Neutrophil (primary cell): ENCODE measurements at regions not wholly inside any gene's neighbourhood (a gene's known extent, or its start where the extent isn't known, plus 50 kb on each side); places are given as distances from the start of the nearest gene placed in this dataset.

ENCODE experiments used
- H3K27ac ChIP-seq: fragments of 200-600 bp; sonication (generic); 2 replicates; pipeline ENCODE4 v1.5.1; 2016; ENCODE audit warnings: mild to moderate bottlenecking, moderate library complexity
- H3K27me3 ChIP-seq: fragments of 200-600 bp; sonication (generic); 2 replicates; pipeline ENCODE4 v1.6.0; 2016; ENCODE audit warnings: mild to moderate bottlenecking
- H3K36me3 ChIP-seq: fragments of 200-600 bp; sonication (generic); 2 replicates; pipeline ENCODE4 v1.5.1; 2017
- H3K4me1 ChIP-seq, 2 experiments: fragments of 200-600 bp in 1 of 2; sonication (generic) in 1 of 2; 1 replicate in 1 of 2; 2 replicates in 1 of 2; pipeline versions ENCODE4 v1.5.1 to v1.6.1; 2013 to 2016; ENCODE audit warnings: low read depth in 1 of 2, low read length in 1 of 2, mild to moderate bottlenecking in 1 of 2, moderate library complexity in 1 of 2; ENCODE audit not compliant: control insufficient read depth in 1 of 2, insufficient read depth in 1 of 2
- H3K4me3 ChIP-seq, 2 experiments: fragments of 200-600 bp in 1 of 2; sonication (generic) in 1 of 2; 1 replicate in 1 of 2; 2 replicates in 1 of 2; pipeline ENCODE4 v1.5.1; 2013 to 2016; ENCODE audit warnings: low read depth in 1 of 2, low read length in 1 of 2, mild to moderate bottlenecking in 1 of 2, moderate library complexity in 1 of 2
- H3K9me3 ChIP-seq: fragments of 200-600 bp; sonication (generic); 2 replicates; pipeline ENCODE4 v1.5.1; 2016
- TF ChIP-seq, protein P1 (sequence below): fragments of 200-600 bp; sonication (generic); IDR thresholded peaks from 2 replicates; pipeline ENCODE4 v1.5.1; 2016; ENCODE audit warnings: antibody characterized with exemption

DNA sequence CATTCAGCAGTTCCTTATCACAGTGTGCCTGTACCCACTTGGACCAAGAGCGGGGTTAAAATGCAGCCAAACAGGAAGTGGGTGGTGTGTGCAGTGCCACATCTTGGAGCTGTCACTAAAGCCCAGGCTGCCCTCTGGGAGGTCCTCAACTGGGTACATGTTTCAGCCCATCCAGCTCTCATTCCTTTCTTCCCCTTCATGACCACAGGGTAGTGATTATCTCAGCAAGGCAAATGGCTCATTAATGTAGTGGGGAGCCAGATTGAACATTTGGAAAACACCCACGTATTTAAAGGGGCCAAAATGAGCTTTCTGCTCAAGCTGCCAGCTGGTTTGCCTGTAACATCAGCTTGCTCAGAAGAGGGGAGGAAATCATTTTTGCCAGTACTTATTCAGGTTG lies 210.8 kb upstream of the BTG1 start:
- Histone ChIP-seq H3K9me3 (no peaks in the 10 kb centered on the region), H3K36me3 (no peaks in the 10 kb centered on the region), H3K27me3 (no peaks in the 10 kb centered on the region), H3K27ac (no peak overlapping the region), H3K4me1 (no peaks in the 10 kb centered on the region), H3K4me3 (no peak overlapping the region)
- TF ChIP-seq, protein P1, sequence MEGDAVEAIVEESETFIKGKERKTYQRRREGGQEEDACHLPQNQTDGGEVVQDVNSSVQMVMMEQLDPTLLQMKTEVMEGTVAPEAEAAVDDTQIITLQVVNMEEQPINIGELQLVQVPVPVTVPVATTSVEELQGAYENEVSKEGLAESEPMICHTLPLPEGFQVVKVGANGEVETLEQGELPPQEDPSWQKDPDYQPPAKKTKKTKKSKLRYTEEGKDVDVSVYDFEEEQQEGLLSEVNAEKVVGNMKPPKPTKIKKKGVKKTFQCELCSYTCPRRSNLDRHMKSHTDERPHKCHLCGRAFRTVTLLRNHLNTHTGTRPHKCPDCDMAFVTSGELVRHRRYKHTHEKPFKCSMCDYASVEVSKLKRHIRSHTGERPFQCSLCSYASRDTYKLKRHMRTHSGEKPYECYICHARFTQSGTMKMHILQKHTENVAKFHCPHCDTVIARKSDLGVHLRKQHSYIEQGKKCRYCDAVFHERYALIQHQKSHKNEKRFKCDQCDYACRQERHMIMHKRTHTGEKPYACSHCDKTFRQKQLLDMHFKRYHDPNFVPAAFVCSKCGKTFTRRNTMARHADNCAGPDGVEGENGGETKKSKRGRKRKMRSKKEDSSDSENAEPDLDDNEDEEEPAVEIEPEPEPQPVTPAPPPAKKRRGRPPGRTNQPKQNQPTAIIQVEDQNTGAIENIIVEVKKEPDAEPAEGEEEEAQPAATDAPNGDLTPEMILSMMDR = no peak

DNA sequence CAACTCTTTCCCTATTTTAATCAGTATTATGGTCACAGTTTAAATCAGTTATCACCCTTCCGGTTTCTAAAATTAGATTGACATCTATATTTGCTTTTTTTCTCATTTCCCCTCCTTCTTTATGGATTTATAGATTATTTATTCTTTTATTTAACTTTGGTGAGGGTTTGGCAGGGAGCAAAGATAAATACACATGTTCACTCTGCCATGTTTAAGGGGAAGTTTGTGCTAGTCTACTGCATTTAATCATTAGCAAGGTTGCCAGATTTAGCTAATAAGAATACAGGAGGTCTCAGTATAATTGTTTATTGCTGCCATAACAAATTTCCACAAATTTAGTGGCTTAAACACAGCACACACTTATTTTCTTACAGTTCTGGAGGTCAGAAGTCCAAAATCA lies 204.0 kb upstream of the BTG1 start:
- Histone ChIP-seq H3K4me3 (no peak overlapping the region), H3K36me3 (no peaks in the 10 kb centered on the region), H3K27ac (no peak overlapping the region), H3K9me3 (no peaks in the 10 kb centered on the region), H3K4me1 (no peaks in the 10 kb centered on the region), H3K27me3 (no peaks in the 10 kb centered on the region)
- TF ChIP-seq, protein P1 = no peak

DNA sequence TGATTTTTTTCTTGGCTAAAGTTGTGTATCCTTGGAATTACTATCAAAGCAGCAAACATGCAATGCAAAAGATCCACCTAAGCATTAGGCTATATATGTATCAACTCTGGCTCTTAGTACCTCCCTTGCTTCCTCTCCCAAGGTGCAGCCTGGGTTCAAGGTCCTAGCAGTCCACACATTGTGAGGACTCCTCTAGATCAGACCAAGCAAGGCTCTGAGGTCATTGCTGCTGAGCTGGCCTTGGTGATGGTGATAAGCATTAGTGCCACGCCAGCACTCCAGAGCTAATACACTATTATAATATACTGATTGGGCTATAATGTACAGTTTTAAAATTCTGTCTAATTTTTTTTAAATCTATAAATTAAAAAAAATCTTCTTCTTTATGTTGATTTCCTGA lies 196.9 kb upstream of the BTG1 start:
- Histone ChIP-seq H3K36me3 (no peaks in the 10 kb centered on the region), H3K27me3 (no peaks in the 10 kb centered on the region), H3K27ac (no peak overlapping the region), H3K4me1 (peaks cover 0 to 7% of the 10 kb centered on the region in 2 experiments), H3K9me3 (no peaks in the 10 kb centered on the region), H3K4me3 (no peak overlapping the region)
- TF ChIP-seq, protein P1 = no peak

DNA sequence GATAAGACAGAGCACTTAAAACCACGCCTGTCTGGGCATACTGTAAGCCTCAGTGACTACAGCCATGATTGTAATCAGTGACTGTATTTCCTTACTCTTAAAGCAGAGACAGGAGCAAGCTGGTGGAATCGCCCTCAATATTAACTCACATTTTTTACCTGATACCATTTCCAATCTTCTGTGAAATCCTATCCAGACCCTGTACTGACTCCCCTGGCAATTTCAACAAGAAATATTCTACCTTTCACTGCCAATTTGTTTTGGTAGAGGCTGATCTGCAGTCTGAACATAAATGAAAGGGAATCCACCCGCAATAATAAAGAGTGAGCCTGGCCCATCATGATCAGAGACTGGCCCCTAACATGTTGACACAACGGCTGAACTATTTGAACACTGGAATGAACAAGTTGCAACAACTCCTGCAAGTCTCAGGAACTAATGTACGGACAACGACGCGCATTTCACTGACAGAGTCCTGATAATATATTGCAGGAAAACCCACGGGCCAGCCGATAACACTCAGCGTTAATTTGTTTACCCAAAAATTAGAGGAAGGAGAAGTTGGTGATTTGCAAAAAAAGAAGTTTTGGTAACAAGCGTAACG lies 195.5 kb upstream of the BTG1 start:
- Histone ChIP-seq H3K36me3 (no peaks in the 10 kb centered on the region), H3K27me3 (no peaks in the 10 kb centered on the region), H3K4me3 (no peak overlapping the region), H3K9me3 (no peaks in the 10 kb centered on the region), H3K27ac (no peak overlapping the region), H3K4me1 (peaks cover 0 to 7% of the 10 kb centered on the region in 2 experiments)
- TF ChIP-seq, protein P1 = no peak

DNA sequence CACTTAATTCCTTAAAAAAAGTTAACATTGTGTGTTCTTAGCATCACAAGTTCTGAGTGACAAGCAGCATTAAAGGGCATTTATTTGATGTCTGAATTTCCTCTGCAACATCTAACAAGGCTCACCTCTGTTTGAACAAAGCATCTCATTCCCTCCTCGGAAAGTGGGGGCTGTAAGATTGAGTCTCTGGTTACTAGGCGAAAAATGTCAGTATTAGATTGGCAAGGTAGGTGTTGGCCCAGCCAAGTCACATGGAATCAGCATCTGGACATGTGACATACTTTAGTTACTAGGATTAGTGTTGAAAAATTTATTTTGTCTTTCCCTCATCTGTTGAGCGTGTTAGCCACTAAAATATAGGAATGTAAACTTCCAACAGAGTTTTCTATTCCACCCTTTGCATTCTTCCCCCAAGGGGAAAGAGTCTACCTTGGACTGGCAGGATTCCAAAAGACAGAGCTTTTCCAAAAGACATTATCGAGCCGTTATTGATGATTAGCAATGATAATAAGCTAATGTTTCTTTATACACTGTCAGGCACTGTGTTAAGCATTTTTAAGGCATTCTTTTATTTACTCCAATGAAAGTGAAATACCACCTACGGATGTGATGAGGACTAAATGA lies 194.9 kb upstream of the BTG1 start:
- Histone ChIP-seq H3K27me3 (no peaks in the 10 kb centered on the region), H3K4me1 (peaks cover 0 to 7% of the 10 kb centered on the region in 2 experiments), H3K27ac (no peak overlapping the region), H3K4me3 (no peak overlapping the region), H3K36me3 (no peaks in the 10 kb centered on the region), H3K9me3 (no peaks in the 10 kb centered on the region)
- TF ChIP-seq, protein P1 = no peak
